GM23338 (cell line): ENCODE measurements at regions not wholly inside any gene's neighbourhood (a gene's known extent, or its start where the extent isn't known, plus 50 kb on each side); places are given as distances from the start of the nearest gene placed in this dataset.
"Not testable (repeated sequence)": the region's sequence is repeated elsewhere in the genome, so short reads cannot be mapped to it uniquely, and the experiment has no call there.

Experiments
- ATAC-seq: fragments of 200-7000 bp; cut with Tn5 transposase; 3 replicates; pipeline ENCODE4 v1.9.1; 2020
- DNase-seq: peaks from one replicate; pipeline ENCODE4 v3.0.0-alpha.2; 2015; ENCODE audit warnings: low spot score
- H2AFZ ChIP-seq: fragments of 200-600 bp; sonication (generic); 2 replicates; pipeline ENCODE4 v1.8.0; 2016; ENCODE audit warnings: antibody characterized with exemption, mild to moderate bottlenecking, moderate library complexity
- H3F3A ChIP-seq: fragments of 200-600 bp; sonication (generic); replicated peaks from 2 replicates; pipeline ENCODE4 v1.8.0; 2017; ENCODE audit warnings: antibody characterized with exemption, mixed run types, low read depth
- H3K27ac ChIP-seq: fragments of 200-600 bp; sonication (generic); 2 replicates; pipeline ENCODE4 v1.6.1; 2016; ENCODE audit warnings: low read depth
- H3K27me3 ChIP-seq: fragments of 200-600 bp; sonication (generic); 2 replicates; pipeline ENCODE4 v1.8.0; 2016; ENCODE audit warnings: mild to moderate bottlenecking, mixed run types, moderate library complexity; ENCODE audit not compliant: insufficient read depth
- H3K36me3 ChIP-seq: fragments of 200-600 bp; sonication (generic); 2 replicates; pipeline ENCODE4 v1.8.0; 2016; ENCODE audit warnings: mild to moderate bottlenecking; ENCODE audit not compliant: insufficient read depth
- H3K4me1 ChIP-seq: fragments of 200-600 bp; sonication (generic); 2 replicates; pipeline ENCODE4 v1.8.0; 2016; ENCODE audit warnings: mild to moderate bottlenecking, moderate library complexity; ENCODE audit not compliant: insufficient read depth
- H3K4me2 ChIP-seq: fragments of 200-600 bp; sonication (generic); 2 replicates; pipeline ENCODE4 v1.7.1; 2017; ENCODE audit warnings: mixed run types
- H3K4me3 ChIP-seq: fragments of 200-600 bp; sonication (generic); 2 replicates; pipeline ENCODE4 v1.6.1; 2016; ENCODE audit warnings: mixed run types
- H3K79me2 ChIP-seq: fragments of 200-600 bp; sonication (generic); replicated peaks from 2 replicates; pipeline ENCODE4 v1.8.0; 2017; ENCODE audit warnings: mild to moderate bottlenecking; ENCODE audit not compliant: insufficient read depth
- H3K9me2 ChIP-seq: fragments of 200-600 bp; sonication (generic); 2 replicates; pipeline ENCODE4 v1.8.0; 2017; ENCODE audit not compliant: insufficient read depth
- H4K20me1 ChIP-seq: fragments of 200-600 bp; sonication (generic); replicated peaks from 2 replicates; pipeline ENCODE4 v1.8.0; 2017; ENCODE audit warnings: mild to moderate bottlenecking; ENCODE audit not compliant: insufficient read depth
- H3K27ac Mint-ChIP-seq: 2 replicates; pipeline ENCODE4 v1.8.0; 2020; ENCODE audit warnings: inconsistent platforms, mild to moderate bottlenecking, moderate library complexity, mixed read lengths
- H3K27me3 Mint-ChIP-seq: 3 replicates; pipeline ENCODE4 v1.8.0; 2022; ENCODE audit warnings: low read depth, mild to moderate bottlenecking, moderate library complexity, mixed read lengths, inconsistent platforms; ENCODE audit not compliant: insufficient read depth, poor library complexity
- H3K36me3 Mint-ChIP-seq: 3 replicates; pipeline ENCODE4 v1.8.0; 2021; ENCODE audit warnings: low read depth, mild to moderate bottlenecking, inconsistent platforms, moderate library complexity, mixed read lengths
- H3K4me1 Mint-ChIP-seq: 3 replicates; pipeline ENCODE4 v1.8.0; 2020; ENCODE audit warnings: mild to moderate bottlenecking, inconsistent platforms, mixed read lengths
- H3K4me3 Mint-ChIP-seq: 3 replicates; pipeline ENCODE4 v1.8.0; 2021; ENCODE audit warnings: moderate library complexity, mild to moderate bottlenecking, inconsistent platforms, mixed read lengths
- H3K9me3 Mint-ChIP-seq: 3 replicates; pipeline ENCODE4 v1.8.0; 2020; ENCODE audit warnings: moderate library complexity, mild to moderate bottlenecking, inconsistent platforms, mixed read lengths
- CREB1 ChIP-seq: fragments of 250-450 bp; sonication (Bioruptor Pico); IDR thresholded peaks from 2 replicates; pipeline ENCODE4 v1.5.0; 2020; ENCODE audit warnings: low read depth, mild to moderate bottlenecking, moderate library complexity
- EZH2 ChIP-seq: fragments of 200-600 bp; sonication (generic); IDR thresholded peaks from one replicate; pipeline ENCODE4 v1.8.0; 2017; ENCODE audit warnings: antibody characterized with exemption, mild to moderate bottlenecking, low read depth; ENCODE audit not compliant: unreplicated experiment
- EZH2phosphoT487 ChIP-seq: fragments of 200-600 bp; sonication (generic); IDR thresholded peaks from one replicate; pipeline ENCODE4 v1.8.1; 2018; ENCODE audit warnings: antibody characterized with exemption; ENCODE audit not compliant: unreplicated experiment
- JUNB ChIP-seq: IDR thresholded peaks from one replicate; pipeline ENCODE4 v1.6.1; 2016; ENCODE audit warnings: antibody characterized with exemption; ENCODE audit not compliant: unreplicated experiment
- NANOG ChIP-seq: IDR thresholded peaks from 2 replicates; pipeline ENCODE4 v1.6.1; 2016; ENCODE audit warnings: antibody characterized with exemption, borderline replicate concordance
- POLR2AphosphoS5 ChIP-seq: IDR thresholded peaks from 2 replicates; pipeline ENCODE4 v1.6.1; 2016; ENCODE audit warnings: antibody characterized with exemption, low read depth
- REST ChIP-seq: IDR thresholded peaks from one replicate; pipeline ENCODE4 v1.6.1; 2018; ENCODE audit warnings: antibody characterized with exemption; ENCODE audit not compliant: unreplicated experiment
- ZNF331 ChIP-seq: fragments of 250-450 bp; sonication (Bioruptor Pico); IDR thresholded peaks from 2 replicates; pipeline ENCODE4 v1.5.0; 2020; ENCODE audit warnings: low read depth, mild to moderate bottlenecking, moderate library complexity

GRCh38 chr9:81804306-81804705 lies 115.0 kb upstream of the TLE1 start:
- no peaks in the 10 kb centered on the region for H3K79me2 ChIP-seq
- no peak overlapping the region for H3K4me2 ChIP-seq
- no peaks in the 10 kb centered on the region for H3K27me3 ChIP-seq
- no peaks in the 10 kb centered on the region for H3K9me2 ChIP-seq
- no peaks in the 10 kb centered on the region for H3K27me3 Mint-ChIP-seq
- 0 out of 2 replicates have a peak overlapping the region, but pooled peaks have one; percentile 8 for H2AFZ ChIP-seq
- ATAC-seq = no peak
- no peaks in the 10 kb centered on the region for H3K9me3 Mint-ChIP-seq
- no peaks in the 10 kb centered on the region for H3K36me3 ChIP-seq
- no peak overlapping the region for H3K4me3 Mint-ChIP-seq
- H3K4me1 ChIP-seq = no peaks in the 10 kb centered on the region
- no peaks in the 10 kb centered on the region for H4K20me1 ChIP-seq
- H3K4me1 Mint-ChIP-seq = no peaks in the 10 kb centered on the region
- H3K27ac Mint-ChIP-seq = no peak overlapping the region
- no peaks in the 10 kb centered on the region for H3K36me3 Mint-ChIP-seq
- H3K4me3 ChIP-seq = no peak overlapping the region
- no peak overlapping the region for H3K27ac ChIP-seq
- no peaks in the 10 kb centered on the region for H3F3A ChIP-seq
- no peak for DNase-seq
- TF ChIP-seq JUNB (no peak), EZH2 (no peak), ZNF331 (CRISPR knock-in tag) (no peak), EZH2phosphoT487 (no peak), POLR2AphosphoS5 (no peak), REST (no peak), CREB1 (CRISPR knock-in tag) (no peak), NANOG (no peak)

GRCh38 chr9:81811688-81812087 lies 116.5 kb upstream of the SPATA31D4 start:
- ATAC-seq, H3F3A ChIP-seq, H3K36me3 Mint-ChIP-seq, H3K27ac ChIP-seq, H3K27me3 ChIP-seq, H3K4me2 ChIP-seq, H3K4me3 Mint-ChIP-seq, H3K9me2 ChIP-seq, H3K27ac Mint-ChIP-seq, DNase-seq, H3K36me3 ChIP-seq, H4K20me1 ChIP-seq, H2AFZ ChIP-seq, H3K27me3 Mint-ChIP-seq, H3K4me3 ChIP-seq, H3K9me3 Mint-ChIP-seq, H3K79me2 ChIP-seq: not testable (repeated sequence)
- peaks cover 20% of the 10 kb centered on the region for H3K4me1 Mint-ChIP-seq
- H3K4me1 ChIP-seq = peaks cover 20% of the 10 kb centered on the region

- Mint-ChIP-seq H3K36me3 (no peaks in the 10 kb centered on the region), H3K9me3 (no peaks in the 10 kb centered on the region), H3K4me1 (peaks cover 35% of the 10 kb centered on the region), H3K4me3 (no peak overlapping the region), H3K27me3 (peaks cover 9% of the 10 kb centered on the region), H3K27ac (no peak overlapping the region)
- H4K20me1 ChIP-seq = no peaks in the 10 kb centered on the region
- no peak overlapping the region for H2AFZ ChIP-seq
- H3K4me2 ChIP-seq = 0 out of 2 replicates have a peak overlapping the region, but pooled peaks have one; percentile 31
- no peaks in the 10 kb centered on the region for H3F3A ChIP-seq
- no peak overlapping the region for H3K27ac ChIP-seq
- no peaks in the 10 kb centered on the region for H3K27me3 ChIP-seq
- no peak overlapping the region for H3K4me3 ChIP-seq
- 0 out of 2 replicates have a peak, but pooled peaks cover 5% of the 10 kb centered on the region for H3K9me2 ChIP-seq
- H3K36me3 ChIP-seq = no peaks in the 10 kb centered on the region
- H3K79me2 ChIP-seq = no peaks in the 10 kb centered on the region
- DNase-seq (peak; percentile 19), ATAC-seq (peak; percentile 33)
- TF ChIP-seq ZNF331 (CRISPR knock-in tag) = no peak
- peaks cover 35% of the 10 kb centered on the region for H3K4me1 ChIP-seq
Measured at GRCh38 chr9:81814401-81814793, 113.8 kb upstream of the SPATA31D4 start.
